Caki2 (cell line): ENCODE measurements at regions not wholly inside any gene's neighbourhood (a gene's known extent, or its start where the extent isn't known, plus 50 kb on each side); places are given as distances from the start of the nearest gene placed in this dataset.
"Not testable (repeated sequence)": the region's sequence is repeated elsewhere in the genome, so short reads cannot be mapped to it uniquely, and the experiment has no call there.

Source experiments
- DNase-seq: peaks from one replicate; pipeline ENCODE4 v3.0.0-alpha.2; 2015; ENCODE audit warnings: low read depth
- in situ Hi-C: cut with HindIII; loops from 2 replicates; pipeline ENCODE4 v1.10.0; 2016; ENCODE audit warnings: low sequenced_read_pairs, low pct_unique_long_range_greater_than_20kb, mixed read lengths

- no peak for DNase-seq
- in situ Hi-C loops: no loop called here
Observed at GRCh38 chr12:85422762-85423161, 142.7 kb downstream of the ALX1 start.

DNA sequence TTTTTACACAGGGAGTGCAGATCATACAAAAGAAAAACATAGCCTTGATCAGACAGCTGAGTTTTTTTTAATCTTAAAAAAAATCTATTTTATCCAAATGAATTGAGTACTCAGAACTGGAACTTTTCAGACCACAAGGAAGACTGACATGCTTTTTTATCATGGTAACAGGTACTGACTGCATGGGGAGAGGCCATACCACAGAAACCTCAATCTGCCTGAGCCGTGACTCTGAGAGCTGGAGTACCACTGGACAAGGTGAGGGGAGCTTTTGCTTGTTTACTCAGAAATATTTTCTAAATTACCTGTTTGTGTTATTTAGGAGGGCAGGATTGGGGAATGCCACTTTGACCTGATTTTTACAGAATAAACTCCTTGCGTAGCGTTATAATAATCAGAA is 143.9 kb downstream of the ALX1 start:
- in situ Hi-C loops: no loop called here
- no peak for DNase-seq

GRCh38 chr12:85424581-85425348 is 144.7 kb downstream of the ALX1 start:
- in situ Hi-C loops: no loop called here
- peak; percentile 36 for DNase-seq

DNA sequence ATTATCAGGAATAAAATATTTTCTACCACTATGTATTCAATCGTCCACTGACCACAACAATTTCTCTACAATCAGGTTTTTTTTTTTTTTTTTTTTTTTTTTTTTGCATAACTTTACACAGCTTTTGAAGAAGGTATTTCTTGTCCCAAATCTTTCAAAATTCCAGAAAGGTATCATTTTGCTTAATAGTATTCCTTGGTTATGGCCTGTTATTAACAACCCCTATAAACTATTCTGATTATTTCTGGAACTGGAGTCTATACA is 145.3 kb downstream of the ALX1 start:
- no peak for DNase-seq
- in situ Hi-C loops: no loop called here

GRCh38 chr12:85425926-85426325 is 145.9 kb downstream of the ALX1 start:
- in situ Hi-C loops: no loop called here
- no peak for DNase-seq

DNA sequence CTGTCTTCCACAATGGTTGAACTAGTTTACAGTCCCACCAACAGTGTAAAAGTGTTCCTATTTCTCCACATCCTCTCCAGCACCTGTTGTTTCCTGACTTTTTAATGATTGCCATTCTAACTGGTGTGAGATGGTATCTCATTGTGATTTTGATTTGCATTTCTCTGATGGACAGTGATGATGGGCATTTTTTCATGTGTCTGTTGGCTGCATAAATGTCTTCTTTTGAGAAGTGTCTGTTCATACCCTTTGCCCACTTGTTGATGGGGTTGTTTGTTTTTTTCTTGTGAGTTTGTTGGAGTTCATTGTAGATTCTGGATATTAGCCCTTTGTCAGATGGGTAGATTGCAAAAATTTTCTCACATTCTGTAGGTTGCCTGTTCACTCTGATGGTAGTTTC is 153.1 kb downstream of the ALX1 start:
- in situ Hi-C loops, DNase-seq: not testable (repeated sequence)

GRCh38 chr12:85440271-85440670 is 160.3 kb downstream of the ALX1 start:
- DNase-seq: no peak
- in situ Hi-C loops: no loop called here

- no peak for DNase-seq
- in situ Hi-C loops: no loop called here
Observed at GRCh38 chr12:85441025-85441424, 161.0 kb downstream of the ALX1 start.

DNA sequence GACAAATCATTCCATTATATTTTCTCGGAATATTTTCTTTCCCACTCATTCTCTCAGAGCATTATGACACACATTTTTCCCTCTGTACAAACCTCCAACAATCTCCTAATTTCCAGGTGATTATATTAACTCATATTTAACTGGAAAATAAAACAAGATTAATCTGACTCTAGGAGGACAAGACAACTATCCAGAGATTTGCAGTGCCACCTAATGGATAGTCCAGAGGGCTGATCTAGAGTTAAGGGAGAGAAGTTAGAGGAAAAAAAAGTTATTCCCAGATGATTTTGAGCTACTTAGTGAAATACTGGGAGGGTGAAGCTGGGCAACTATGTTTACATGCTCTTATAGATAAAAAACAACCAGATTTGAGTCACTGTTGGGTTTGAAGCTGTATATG is 161.7 kb downstream of the ALX1 start:
- DNase-seq: peak; percentile 66
- in situ Hi-C loops: no loop called here

GRCh38 chr12:85445060-85445938 is 165.3 kb downstream of the ALX1 start:
- DNase-seq: peak; percentile 69
- in situ Hi-C loops: loop anchor here (5.0 kb wide), 1 partner anchor 288 kb away; no protein-coding TSS in a partner anchor

DNA sequence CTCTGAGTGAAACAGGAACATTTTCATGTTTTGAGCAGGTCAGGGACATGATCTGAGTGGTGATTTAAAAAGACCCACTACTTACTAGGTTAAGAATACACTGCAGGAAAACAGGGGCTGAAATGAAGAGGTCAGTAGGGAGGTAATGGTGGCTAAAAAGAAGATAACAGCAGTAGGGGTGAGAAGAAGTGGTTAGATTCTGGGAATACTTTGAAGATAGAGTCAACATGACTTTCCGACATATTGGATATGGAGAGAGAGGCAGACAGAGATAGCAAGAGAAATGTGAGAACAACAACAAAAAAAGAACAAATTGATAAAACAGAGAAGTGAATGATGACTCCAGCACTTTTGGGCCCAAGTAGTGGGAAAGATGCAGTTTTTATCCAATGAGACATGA is 168.0 kb downstream of the ALX1 start:
- in situ Hi-C loops: loop anchor here (5.0 kb wide), 1 partner anchor 291 kb away; no protein-coding TSS in a partner anchor
- no peak for DNase-seq

- DNase-seq: no peak
- in situ Hi-C loops: loop anchor here (5.0 kb wide), 1 partner anchor 291 kb away; no protein-coding TSS in a partner anchor
Observed at GRCh38 chr12:85448548-85449139, 168.6 kb downstream of the ALX1 start.

DNA sequence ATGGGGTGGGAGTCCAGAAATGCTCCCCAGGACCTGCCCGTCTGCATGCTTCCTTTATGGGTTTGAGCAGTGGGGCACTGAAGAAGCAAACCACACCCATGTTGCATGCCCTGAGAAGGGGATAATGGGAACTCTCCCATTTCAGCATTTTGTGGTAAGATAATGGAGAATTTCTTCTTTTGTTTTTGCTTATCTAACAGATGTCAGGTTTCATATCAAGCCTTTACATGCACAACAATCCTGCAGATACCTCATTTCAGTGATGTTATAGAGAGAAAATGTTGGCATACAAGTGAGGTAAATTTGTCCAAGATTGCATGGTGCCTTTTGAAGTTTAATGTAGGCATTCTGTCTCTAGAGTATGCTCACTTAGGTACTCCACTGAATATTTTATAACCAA is 177.0 kb downstream of the ALX1 start:
- DNase-seq: no peak
- in situ Hi-C loops: no loop called here

- in situ Hi-C loops: no loop called here
- DNase-seq: no peak
Observed at GRCh38 chr12:85461127-85461526, 181.1 kb downstream of the ALX1 start.

DNA sequence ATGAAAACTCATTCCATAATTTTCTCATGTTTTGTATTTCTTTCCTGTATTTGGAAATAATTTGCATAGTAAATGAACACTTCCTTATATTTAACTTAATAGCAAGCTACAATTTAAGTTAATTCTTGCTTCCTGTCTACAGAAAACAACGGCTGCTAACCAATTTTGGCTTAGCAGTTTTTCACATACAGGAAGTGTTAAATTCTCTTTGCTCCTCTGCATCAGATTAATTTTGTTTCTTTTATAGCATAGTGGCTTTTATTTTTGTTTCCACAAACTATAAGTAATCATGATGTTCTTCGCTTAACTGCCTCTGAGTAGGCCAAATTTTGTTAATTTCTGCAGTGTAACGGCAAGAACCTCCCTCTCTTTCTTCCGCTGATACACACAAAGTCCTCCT is 182.9 kb downstream of the ALX1 start:
- DNase-seq: no peak
- in situ Hi-C loops: no loop called here

GRCh38 chr12:85466890-85467289 is 186.9 kb downstream of the ALX1 start:
- DNase-seq: no peak
- in situ Hi-C loops: no loop called here

- in situ Hi-C loops: no loop called here
Observed at GRCh38 chr12:85468356-85469157, 188.5 kb downstream of the ALX1 start.

More at GRCh38 chr12:85468356-85469157, 188.5 kb downstream of the ALX1 start:
- peak; percentile 80 for DNase-seq
